DND-41 (cell line): ENCODE measurements at regions not wholly inside any gene's neighbourhood (a gene's known extent, or its start where the extent isn't known, plus 50 kb on each side); places are given as distances from the start of the nearest gene placed in this dataset.

Experiments
- ATAC-seq: fragments of 200-7000 bp; cut with Tn5 transposase; 3 replicates; pipeline ENCODE4 v1.9.1; 2021; ENCODE audit warnings: low read depth; ENCODE audit not compliant: insufficient read depth
- DNase-seq: peaks from one replicate; pipeline ENCODE4 v3.0.0-alpha.2; 2020
- H2AFZ ChIP-seq: 2 replicates; pipeline ENCODE4 v1.6.0; 2012; ENCODE audit warnings: low read depth, low read length
- H3K27ac ChIP-seq: 2 replicates; pipeline ENCODE4 v1.5.1; 2012; ENCODE audit warnings: low read length, inconsistent platforms
- H3K27me3 ChIP-seq: fragments of 200-600 bp; sonication (generic); 2 replicates; pipeline ENCODE4 v1.6.0; 2012; ENCODE audit warnings: low read length, mild to moderate bottlenecking, inconsistent platforms; ENCODE audit not compliant: insufficient read depth, poor library complexity
- H3K36me3 ChIP-seq: 2 replicates; pipeline ENCODE4 v1.5.1; 2012; ENCODE audit warnings: low read length, inconsistent platforms; ENCODE audit not compliant: insufficient read depth
- H3K4me1 ChIP-seq: 2 replicates; pipeline ENCODE4 v1.5.1; 2012; ENCODE audit warnings: mild to moderate bottlenecking, low read length; ENCODE audit not compliant: insufficient read depth
- H3K4me2 ChIP-seq: 2 replicates; pipeline ENCODE4 v1.6.0; 2012; ENCODE audit warnings: mild to moderate bottlenecking, moderate library complexity, low read length, inconsistent platforms; ENCODE audit not compliant: insufficient read depth
- H3K4me3 ChIP-seq, 2 experiments: fragments of 200-600 bp in 1 of 2; shearing (Covaris generic) in 1 of 2; 2 replicates each; pipeline ENCODE4 v1.5.1; 2012 to 2016; ENCODE audit warnings: inconsistent platforms in 2 of 2, low read length in 2 of 2, mild to moderate bottlenecking in 2 of 2, low read depth in 1 of 2, moderate library complexity in 1 of 2
- H3K79me2 ChIP-seq: 2 replicates; pipeline ENCODE4 v1.6.0; 2012; ENCODE audit warnings: low read length, inconsistent platforms; ENCODE audit not compliant: insufficient read depth
- H3K9ac ChIP-seq: 2 replicates; pipeline ENCODE4 v1.6.0; 2012; ENCODE audit warnings: low read depth, mild to moderate bottlenecking, inconsistent platforms, low read length, moderate library complexity
- H3K9me3 ChIP-seq: 2 replicates; pipeline ENCODE4 v1.5.1; 2012; ENCODE audit warnings: low read length, moderate library complexity, mild to moderate bottlenecking, inconsistent platforms; ENCODE audit not compliant: insufficient read depth, severe bottlenecking
- H4K20me1 ChIP-seq: 2 replicates; pipeline ENCODE4 v1.6.0; 2012; ENCODE audit warnings: low read length; ENCODE audit not compliant: insufficient read depth
- CTCF ChIP-seq: IDR thresholded peaks from 2 replicates; pipeline ENCODE4 v1.5.1; 2012; ENCODE audit warnings: borderline replicate concordance, low read length, moderate library complexity, mild to moderate bottlenecking; ENCODE audit not compliant: poor library complexity, severe bottlenecking; ENCODE audit errors: extremely low read depth
- EZH2 ChIP-seq: IDR thresholded peaks from 3 replicates; pipeline ENCODE4 v1.6.1; 2012; ENCODE audit warnings: borderline replicate concordance, low read depth, mild to moderate bottlenecking, moderate library complexity, low read length, inconsistent platforms; ENCODE audit not compliant: severe bottlenecking

DNA sequence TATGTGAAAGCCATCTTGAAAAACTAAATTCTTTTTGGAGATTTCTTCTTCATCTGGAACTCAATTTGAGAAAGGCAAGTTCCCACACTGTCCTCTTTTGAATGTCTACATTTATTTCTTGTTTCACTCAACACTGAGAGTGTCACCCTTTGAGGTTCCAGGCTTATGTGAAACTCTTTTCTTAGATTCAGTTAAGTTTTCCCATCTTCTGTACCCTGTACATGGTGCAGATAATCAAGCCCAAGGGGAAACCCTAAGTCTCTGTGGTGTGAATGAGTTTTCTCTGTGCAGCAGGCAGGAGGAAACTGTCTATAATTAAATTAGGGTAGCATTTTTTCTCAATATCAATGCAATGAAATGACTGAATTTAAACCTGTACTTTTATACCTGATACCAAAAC is 72.3 kb upstream of the PRLR start:
- Histone ChIP-seq H3K4me2 (no peak overlapping the region), H3K27ac (no peak overlapping the region), H3K4me3 (no peak overlapping the region), H3K36me3 (no peaks in the 10 kb centered on the region), H2AFZ (no peak overlapping the region), H3K79me2 (no peaks in the 10 kb centered on the region), H3K4me1 (no peaks in the 10 kb centered on the region), H4K20me1 (no peaks in the 10 kb centered on the region), H3K9me3 (no peaks in the 10 kb centered on the region), H3K9ac (no peak overlapping the region), H3K27me3 (peaks cover 3% of the 10 kb centered on the region)
- no peak for DNase-seq
- no peak for TF ChIP-seq CTCF
- TF ChIP-seq EZH2: no peak
- ATAC-seq: no peak

- ATAC-seq (no peak), DNase-seq (no peak)
- no peak overlapping the region for H3K9ac ChIP-seq
- no peaks in the 10 kb centered on the region for H3K36me3 ChIP-seq
- no peak overlapping the region for H3K4me3 ChIP-seq
- TF ChIP-seq CTCF: no peak
- TF ChIP-seq EZH2: no peak
- no peaks in the 10 kb centered on the region for H4K20me1 ChIP-seq
- no peak overlapping the region for H2AFZ ChIP-seq
- H3K9me3 ChIP-seq: no peaks in the 10 kb centered on the region
- H3K27ac ChIP-seq: no peak overlapping the region
- H3K79me2 ChIP-seq: no peaks in the 10 kb centered on the region
- no peaks in the 10 kb centered on the region for H3K4me1 ChIP-seq
- H3K27me3 ChIP-seq: peaks cover 3% of the 10 kb centered on the region
- no peak overlapping the region for H3K4me2 ChIP-seq
Observed at GRCh38 chr5:35297755-35298154, 67.5 kb upstream of the PRLR start.

DNA sequence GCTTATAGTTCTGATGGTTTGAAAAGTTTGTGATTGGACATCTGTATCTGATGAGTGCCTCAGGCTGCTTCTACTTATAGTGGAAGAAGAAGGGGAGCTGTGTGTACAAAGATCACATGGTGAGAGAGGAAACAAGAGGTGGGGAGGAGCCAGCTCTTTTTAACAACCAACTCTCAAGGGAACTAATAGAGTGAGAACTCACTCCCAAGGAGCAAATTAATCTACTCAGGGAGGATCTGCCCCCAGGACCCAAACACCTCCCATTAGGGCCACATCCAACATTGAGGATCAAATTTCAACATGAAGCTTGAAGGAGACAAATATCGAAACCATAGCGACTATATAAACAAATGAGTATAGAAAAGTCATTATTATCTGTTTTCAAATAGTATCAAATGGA is 64.7 kb upstream of the PRLR start:
- ATAC-seq (no peak), DNase-seq (no peak)

More for the DNA sequence above, 64.7 kb upstream of the PRLR start:
- peaks cover 3% of the 10 kb centered on the region for H3K27me3 ChIP-seq
- no peak overlapping the region for H3K9ac ChIP-seq
- no peaks in the 10 kb centered on the region for H3K9me3 ChIP-seq
- no peak overlapping the region for H3K4me2 ChIP-seq
- H3K27ac ChIP-seq: no peak overlapping the region
- no peak overlapping the region for H2AFZ ChIP-seq
- no peaks in the 10 kb centered on the region for H3K79me2 ChIP-seq
- no peak for TF ChIP-seq EZH2
- TF ChIP-seq CTCF: no peak
- H3K4me1 ChIP-seq: no peaks in the 10 kb centered on the region
- H3K36me3 ChIP-seq: no peaks in the 10 kb centered on the region
- H4K20me1 ChIP-seq: no peaks in the 10 kb centered on the region
- H3K4me3 ChIP-seq: no peak overlapping the region
